ENCODE measurements at regions not wholly inside any gene's neighbourhood (a gene's known extent, or its start where the extent isn't known, plus 50 kb on each side); places are given as distances from the start of the nearest gene placed in this dataset.

DNA sequence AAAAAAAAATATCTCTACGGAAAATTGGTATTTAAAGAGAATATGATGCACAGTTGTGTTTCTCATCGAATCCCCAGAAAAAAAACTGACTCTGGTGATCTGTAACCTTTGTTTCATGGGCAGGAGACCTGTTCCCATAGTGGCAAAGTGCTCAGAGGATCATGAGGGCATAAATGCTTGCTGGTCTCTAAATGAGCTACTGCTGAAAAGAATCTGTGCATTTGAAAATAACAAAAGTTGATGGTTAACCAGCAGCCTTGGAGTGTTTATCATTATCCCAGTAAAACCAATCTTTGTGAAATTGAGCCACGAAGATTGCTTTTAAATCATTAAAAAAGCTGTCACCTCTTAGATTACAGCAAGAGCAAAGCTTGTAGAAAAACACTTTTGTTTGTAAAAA lies 775.4 kb downstream of the MTRR start:
- TF ChIP-seq POLR2AphosphoS5 (IDR thresholded peaks at IDR 0.05; ENCODE audit: low read depth, low read length) (no peak), TAF1 (IDR thresholded peaks at IDR 0.05; ENCODE audit: borderline replicate concordance, insufficient read depth, low read length) (no peak)

All from PFSK-1 (cell line).